Muscle layer of colon (tissue), 2 donors: ENCODE measurements at regions not wholly inside any gene's neighbourhood (a gene's known extent, or its start where the extent isn't known, plus 50 kb on each side); places are given as distances from the start of the nearest gene placed in this dataset.

Source experiments
- H3K27ac ChIP-seq: one replicate; pipeline ENCODE4 v1.7.0; 2013; ENCODE audit warnings: low read depth, mild to moderate bottlenecking, low read length, moderate library complexity
- H3K27me3 ChIP-seq, 2 donors: one replicate each; pipeline ENCODE4 v1.7.0; 2013; ENCODE audit warnings: low read length in 2 of 2, mild to moderate bottlenecking in 2 of 2; ENCODE audit not compliant: insufficient read depth in 2 of 2, control insufficient read depth in 1 of 2
- H3K36me3 ChIP-seq: one replicate; pipeline ENCODE4 v1.7.0; 2013; ENCODE audit warnings: mild to moderate bottlenecking, low read length; ENCODE audit not compliant: insufficient read depth
- H3K4me1 ChIP-seq: one replicate; pipeline ENCODE4 v1.7.0; 2013; ENCODE audit warnings: mild to moderate bottlenecking, low read length; ENCODE audit not compliant: insufficient read depth
- H3K4me3 ChIP-seq, 2 donors: one replicate each; pipeline ENCODE4 v1.7.0; 2013; ENCODE audit warnings: low read length in 2 of 2, low read depth in 1 of 2, mild to moderate bottlenecking in 1 of 2, moderate library complexity in 1 of 2
- H3K9ac ChIP-seq: one replicate; pipeline ENCODE4 v1.7.0; 2013; ENCODE audit warnings: low read length
- H3K9me3 ChIP-seq: one replicate; pipeline ENCODE4 v1.7.0; 2013; ENCODE audit warnings: mild to moderate bottlenecking, low read length
- donor health status: abdominal sarcoma.
- donor health status: Adenocarcinoma of cecum.

- Histone ChIP-seq H3K9me3 (no peaks in the 10 kb centered on the region), H3K36me3 (no peaks in the 10 kb centered on the region), H3K27ac (no peak overlapping the region), H3K4me1 (no peaks in the 10 kb centered on the region), H3K4me3 (no peak overlapping the region), H3K27me3 (no peaks in the 10 kb centered on the region), H3K9ac (no peak overlapping the region)
Measured at GRCh38 chr3:117919621-117920020, 1115.0 kb downstream of the IGSF11 start.

GRCh38 chr3:117920253-117920898 lies 1114.3 kb downstream of the IGSF11 start:
- Histone ChIP-seq H3K27ac (no peak overlapping the region), H3K4me3 (no peak overlapping the region), H3K4me1 (no peaks in the 10 kb centered on the region)

GRCh38 chr3:117921411-117921810 lies 1113.2 kb downstream of the IGSF11 start:
- no peaks in the 10 kb centered on the region for H3K36me3 ChIP-seq
- no peaks in the 10 kb centered on the region for H3K9me3 ChIP-seq
- H3K4me1 ChIP-seq, result no peaks in the 10 kb centered on the region
- H3K9ac ChIP-seq, result no peak overlapping the region
- no peak overlapping the region for H3K4me3 ChIP-seq
- no peaks in the 10 kb centered on the region for H3K27me3 ChIP-seq
- no peak overlapping the region for H3K27ac ChIP-seq

More at GRCh38 chr3:117920253-117920898, 1114.3 kb downstream of the IGSF11 start:
- H3K9ac ChIP-seq, result no peak overlapping the region
- no peaks in the 10 kb centered on the region for H3K27me3 ChIP-seq
- H3K36me3 ChIP-seq, result no peaks in the 10 kb centered on the region
- no peaks in the 10 kb centered on the region for H3K9me3 ChIP-seq

- no peak overlapping the region for H3K4me3 ChIP-seq
- no peak overlapping the region for H3K27ac ChIP-seq
- H3K27me3 ChIP-seq, result no peaks in the 10 kb centered on the region
- H3K36me3 ChIP-seq, result no peaks in the 10 kb centered on the region
- H3K9me3 ChIP-seq, result no peaks in the 10 kb centered on the region
- no peaks in the 10 kb centered on the region for H3K4me1 ChIP-seq
- H3K9ac ChIP-seq, result no peak overlapping the region
Measured at GRCh38 chr3:117922039-117922438, 1112.6 kb downstream of the IGSF11 start.

GRCh38 chr3:117926819-117927218 lies 1107.8 kb downstream of the IGSF11 start:
- Histone ChIP-seq H3K27me3 (no peaks in the 10 kb centered on the region), H3K4me3 (no peak overlapping the region), H3K27ac (no peak overlapping the region), H3K4me1 (no peaks in the 10 kb centered on the region), H3K36me3 (no peaks in the 10 kb centered on the region), H3K9me3 (no peaks in the 10 kb centered on the region), H3K9ac (no peak overlapping the region)

GRCh38 chr3:117927825-117928224 lies 1106.8 kb downstream of the IGSF11 start:
- Histone ChIP-seq H3K36me3 (no peaks in the 10 kb centered on the region), H3K27ac (no peak overlapping the region), H3K9me3 (no peaks in the 10 kb centered on the region), H3K27me3 (no peaks in the 10 kb centered on the region), H3K4me1 (no peaks in the 10 kb centered on the region), H3K4me3 (no peak overlapping the region), H3K9ac (no peak overlapping the region)

- H3K4me1 ChIP-seq, result no peaks in the 10 kb centered on the region
- H3K36me3 ChIP-seq, result no peaks in the 10 kb centered on the region
- no peak overlapping the region for H3K9ac ChIP-seq
- no peaks in the 10 kb centered on the region for H3K27me3 ChIP-seq
- H3K9me3 ChIP-seq, result no peaks in the 10 kb centered on the region
- no peak overlapping the region for H3K4me3 ChIP-seq
- H3K27ac ChIP-seq, result no peak overlapping the region
Measured at GRCh38 chr3:117928836-117929235, 1105.8 kb downstream of the IGSF11 start.

- no peak overlapping the region for H3K9ac ChIP-seq
- H3K9me3 ChIP-seq, result no peaks in the 10 kb centered on the region
- H3K27ac ChIP-seq, result no peak overlapping the region
- no peaks in the 10 kb centered on the region for H3K4me1 ChIP-seq
- no peak overlapping the region for H3K4me3 ChIP-seq
- H3K27me3 ChIP-seq, result no peaks in the 10 kb centered on the region
- no peaks in the 10 kb centered on the region for H3K36me3 ChIP-seq
Measured at GRCh38 chr3:117932441-117932840, 1102.2 kb downstream of the IGSF11 start.

GRCh38 chr3:117936159-117936558 lies 1098.5 kb downstream of the IGSF11 start:
- Histone ChIP-seq H3K27ac (no peak overlapping the region), H3K4me3 (no peak overlapping the region), H3K27me3 (no peaks in the 10 kb centered on the region), H3K9me3 (no peaks in the 10 kb centered on the region), H3K36me3 (no peaks in the 10 kb centered on the region), H3K9ac (no peak overlapping the region), H3K4me1 (no peaks in the 10 kb centered on the region)

- H3K9ac ChIP-seq, result no peak overlapping the region
- no peaks in the 10 kb centered on the region for H3K36me3 ChIP-seq
Measured at GRCh38 chr3:117938974-117939373, 1095.7 kb downstream of the IGSF11 start.

GRCh38 chr3:117939425-117940027 lies 1095.1 kb downstream of the IGSF11 start:
- Histone ChIP-seq H3K27ac (no peak overlapping the region), H3K27me3 (no peaks in the 10 kb centered on the region), H3K9ac (no peak overlapping the region), H3K4me1 (no peaks in the 10 kb centered on the region), H3K9me3 (no peaks in the 10 kb centered on the region), H3K4me3 (no peak overlapping the region), H3K36me3 (no peaks in the 10 kb centered on the region)

More at GRCh38 chr3:117938974-117939373, 1095.7 kb downstream of the IGSF11 start:
- H3K27me3 ChIP-seq, result no peaks in the 10 kb centered on the region
- H3K4me3 ChIP-seq, result no peak overlapping the region
- no peaks in the 10 kb centered on the region for H3K4me1 ChIP-seq
- no peak overlapping the region for H3K27ac ChIP-seq
- no peaks in the 10 kb centered on the region for H3K9me3 ChIP-seq

GRCh38 chr3:117941015-117941414 lies 1093.6 kb downstream of the IGSF11 start:
- Histone ChIP-seq H3K4me3 (no peak overlapping the region), H3K9me3 (no peaks in the 10 kb centered on the region), H3K4me1 (no peaks in the 10 kb centered on the region)

More at GRCh38 chr3:117941015-117941414, 1093.6 kb downstream of the IGSF11 start:
- Histone ChIP-seq H3K9ac (no peak overlapping the region), H3K27me3 (no peaks in the 10 kb centered on the region), H3K36me3 (no peaks in the 10 kb centered on the region), H3K27ac (no peak overlapping the region)
